ENCODE measurements at regions not wholly inside any gene's neighbourhood (a gene's known extent, or its start where the extent isn't known, plus 50 kb on each side); places are given as distances from the start of the nearest gene placed in this dataset.

DNA sequence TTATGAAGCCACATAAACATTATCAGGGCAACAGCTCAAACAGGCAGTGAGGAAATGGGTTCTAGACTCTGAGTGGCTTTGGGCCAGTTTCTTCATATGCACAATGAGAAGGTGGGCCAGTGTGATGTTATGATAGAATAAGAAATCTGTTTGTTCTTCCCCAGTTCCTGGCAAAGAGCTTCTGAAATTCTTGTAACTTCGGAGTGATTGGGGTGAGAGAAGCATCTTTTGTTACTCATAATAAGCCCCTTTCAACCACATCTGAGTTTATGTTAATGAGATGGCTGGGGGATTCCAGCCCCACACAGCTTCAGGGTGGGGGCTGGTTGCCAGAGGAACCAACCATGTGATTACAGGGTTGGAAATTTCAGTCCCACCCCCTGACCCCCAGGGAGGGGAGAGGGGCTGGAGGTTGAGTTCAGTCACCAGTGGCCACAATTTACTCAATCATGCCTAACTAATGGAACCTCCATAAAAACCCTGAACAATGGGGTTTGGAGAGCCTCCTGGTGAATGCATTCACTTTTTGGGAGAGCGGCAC, 57.0 kb upstream of the FRMD4B start:
- no peak overlapping the region for H3K27ac ChIP-seq
- H3K4me3 ChIP-seq = no peak overlapping the region
- ATAC-seq (no peak), DNase-seq (peak in 1 of 4 donors; percentile 51)
- no peaks in the 10 kb centered on the region for H3K27me3 ChIP-seq
- intact Hi-C loops (cut with DNase I) = no loop called here
- no peak for TF ChIP-seq CTCF (IDR thresholded peaks at IDR 0.05)
- H3K36me3 ChIP-seq = no peaks in the 10 kb centered on the region
- H3K9me3 ChIP-seq = no peaks in the 10 kb centered on the region
- peaks cover 0 to 13% of the 10 kb centered on the region in 2 donors for H3K4me1 ChIP-seq

- Histone ChIP-seq H3K4me1 (peaks cover 0 to 13% of the 10 kb centered on the region in 2 donors), H3K27ac (no peak overlapping the region), H3K4me3 (no peak overlapping the region), H3K9me3 (no peaks in the 10 kb centered on the region), H3K36me3 (no peaks in the 10 kb centered on the region), H3K27me3 (no peaks in the 10 kb centered on the region)
- DNase-seq = no peak
- intact Hi-C loops (cut with DNase I) = no loop called here
- no peak for TF ChIP-seq CTCF (IDR thresholded peaks at IDR 0.05)
- ATAC-seq = no peak
Measured at GRCh38 chr3:69441732-69442131, 55.8 kb upstream of the FRMD4B start.

DNA sequence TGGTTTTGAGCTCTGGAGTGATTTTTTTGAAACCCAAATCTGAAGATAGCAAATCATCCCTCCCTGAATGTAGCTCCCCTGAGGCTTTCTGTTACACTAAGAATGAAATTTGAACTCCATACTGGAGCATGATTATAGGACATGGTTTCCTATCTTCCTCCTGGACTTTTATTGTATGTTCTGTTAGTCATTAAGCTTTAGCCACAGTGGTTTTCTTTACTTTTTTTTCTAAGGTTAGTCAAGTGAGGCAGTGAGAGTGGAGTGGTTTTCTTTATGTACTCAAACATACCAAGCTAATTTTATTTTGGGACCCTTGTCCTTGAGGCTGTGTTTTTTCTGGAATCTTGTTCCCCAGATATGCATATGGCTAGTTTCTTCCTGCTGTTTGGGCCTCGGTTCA, 55.2 kb upstream of the FRMD4B start:
- ATAC-seq = peak; percentile 22
- no peaks in the 10 kb centered on the region for H3K27me3 ChIP-seq
- no peaks in the 10 kb centered on the region for H3K36me3 ChIP-seq
- no peaks in the 10 kb centered on the region for H3K9me3 ChIP-seq
- DNase-seq = no peak
- peaks cover 0 to 13% of the 10 kb centered on the region in 2 donors for H3K4me1 ChIP-seq
- intact Hi-C loops (cut with DNase I) = no loop called here
- no peak overlapping the region for H3K4me3 ChIP-seq
- H3K27ac ChIP-seq = no peak overlapping the region
- TF ChIP-seq CTCF (IDR thresholded peaks at IDR 0.05) = no peak

- no peak overlapping the region for H3K4me3 ChIP-seq
- no peak overlapping the region for H3K27ac ChIP-seq
- DNase-seq (peak in 1 of 4 donors; percentile 61), ATAC-seq (peak; percentile 80)
- intact Hi-C loops (cut with DNase I) = loop anchor here in 1 of 2 donors (10.0 kb wide), 1 partner anchor 235 kb away; no protein-coding TSS in a partner anchor
- no peaks in the 10 kb centered on the region for H3K9me3 ChIP-seq
- H3K27me3 ChIP-seq = no peaks in the 10 kb centered on the region
- no peaks in the 10 kb centered on the region for H3K36me3 ChIP-seq
- peaks cover 0 to 13% of the 10 kb centered on the region in 2 donors for H3K4me1 ChIP-seq
- TF ChIP-seq CTCF (IDR thresholded peaks at IDR 0.05) = peak; percentile 33 to 66
Measured at GRCh38 chr3:69439643-69440270, 53.9 kb upstream of the FRMD4B start.

DNA sequence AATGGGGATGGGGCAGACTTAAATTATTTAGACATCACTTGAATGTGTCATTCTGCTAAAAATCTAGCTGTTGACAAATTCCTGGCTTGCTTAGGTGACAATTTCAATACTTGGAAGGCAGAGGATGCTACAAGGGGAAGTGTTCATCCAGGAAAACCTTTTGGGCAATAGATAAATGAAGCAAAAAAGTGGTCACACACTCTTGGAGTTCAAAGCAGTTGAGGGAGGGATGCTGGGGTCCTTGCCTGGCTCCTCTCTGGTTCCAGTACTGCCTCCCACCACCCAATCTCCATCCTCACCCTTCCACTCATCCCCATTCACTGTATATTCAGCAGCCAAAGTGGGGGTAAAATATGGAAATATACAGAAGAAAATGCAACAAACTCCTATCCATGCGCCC, 52.6 kb upstream of the FRMD4B start:
- Histone ChIP-seq H3K36me3 (no peaks in the 10 kb centered on the region), H3K9me3 (no peaks in the 10 kb centered on the region), H3K27me3 (no peaks in the 10 kb centered on the region), H3K4me3 (no peak overlapping the region), H3K27ac (no peak overlapping the region), H3K4me1 (peaks cover 3 to 19% of the 10 kb centered on the region in 2 donors)
- no peak for TF ChIP-seq CTCF (IDR thresholded peaks at IDR 0.05)
- ATAC-seq (no peak), DNase-seq (no peak)
- intact Hi-C loops (cut with DNase I) = loop anchor here in 1 of 2 donors (10.0 kb wide), 1 partner anchor 236 kb away; no protein-coding TSS in a partner anchor
